Ovary (tissue), 7 donors: ENCODE measurements at regions not wholly inside any gene's neighbourhood (a gene's known extent, or its start where the extent isn't known, plus 50 kb on each side); places are given as distances from the start of the nearest gene placed in this dataset.

Experiments
- DNase-seq, 5 donors: peaks; one replicate each; pipeline ENCODE4 v3.0.0-alpha.2; 2019 to 2020
- H3K27ac ChIP-seq, 2 donors: fragments of 200-600 bp; one replicate each; pipeline versions ENCODE4 v1.5.1 to v1.8.0; 2019 to 2022
- H3K27me3 ChIP-seq: fragments of 200-600 bp; one replicate; pipeline ENCODE4 v1.8.0; 2022
- H3K36me3 ChIP-seq: fragments of 200-600 bp; sonication (generic); one replicate; pipeline ENCODE4 v1.5.1; 2019
- H3K4me1 ChIP-seq: one replicate; pipeline ENCODE4 v1.8.1; 2013; ENCODE audit warnings: mild to moderate bottlenecking, moderate library complexity; ENCODE audit not compliant: insufficient read depth
- H3K4me3 ChIP-seq: fragments of 200-600 bp; sonication (generic); one replicate; pipeline ENCODE4 v1.5.1; 2017
- H3K9me3 ChIP-seq, 2 donors: fragments of 200-600 bp in 1 of 2; sonication (generic) in 1 of 2; one replicate each; pipeline versions ENCODE4 v1.5.1 to v1.8.1; 2013 to 2019; ENCODE audit warnings: mild to moderate bottlenecking in 1 of 2, moderate library complexity in 1 of 2
- EP300 ChIP-seq: sonication (generic); formaldehyde crosslinking; IDR thresholded peaks from one replicate; pipeline ENCODE4 v1.6.1; 2017; ENCODE audit warnings: antibody characterized with exemption
- POLR2A ChIP-seq: fragments of 450-650 bp; IDR thresholded peaks from one replicate; pipeline ENCODE4 v1.6.1; 2017; ENCODE audit warnings: antibody characterized with exemption, mild to moderate bottlenecking, moderate library complexity
- WGBS, 3 donors: extraction: QIAGEN DNeasy Blood & Tissue Kit in 1 of 3; methylation state at CpG; one replicate each; pipeline versions ENCODE4 v1.1.5 to v1.1.7; 2013 to 2017; 5-methylcytosine and 5-hydroxymethylcytosine counted together
- intact Hi-C, 4 donors: fragments of 100-400 bp; cut with DNase I; formaldehyde crosslinking; loops; one replicate each; pipeline versions ENCODE4 v1.11.0 to v1.15.1; 2022 to 2023
- TF ChIP-seq, protein P1 (sequence below), 3 donors: fragments of 450-650 bp in 2 of 3; fragments of 200-600 bp in 1 of 3; IDR thresholded peaks; one replicate each; pipeline versions ENCODE4 v1.5.1 to v1.8.0; 2016 to 2022; ENCODE audit warnings: antibody characterized with exemption in 3 of 3, mild to moderate bottlenecking in 1 of 3
- donor health status: DM: no; HTN: no; CAD: no; lungs with moderate emphysema.
- donor health status: DM: no; HTN: no; CAD: no.
- donor health status: Bipolar disorder and iron deficiency.
- donor health status: DM: no; HTN: no; CAD: no.
- donor health status: DM: yes; HTN: yes; CAD: no.

DNA sequence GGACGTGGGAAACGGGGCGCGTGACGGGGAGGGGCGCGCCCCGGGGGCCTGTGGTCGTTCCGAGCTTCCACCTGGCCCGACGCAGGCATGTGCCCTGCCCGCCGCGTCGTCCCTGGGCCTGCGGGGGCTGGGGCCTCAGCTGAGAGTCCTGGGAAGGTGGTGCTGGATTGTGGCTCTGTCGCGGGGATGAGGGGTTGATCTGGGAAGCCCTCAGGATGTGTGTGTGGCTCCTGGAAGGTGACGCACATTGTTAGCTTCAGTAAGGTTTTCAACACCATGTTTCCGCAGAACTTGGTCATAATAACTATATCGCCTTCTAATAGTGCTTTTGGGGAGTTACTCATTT lies 589.1 kb downstream of the MTRR start:
- intact Hi-C loops, result no loop called here
- H3K36me3 ChIP-seq, result no peaks in the 10 kb centered on the region
- H3K27ac ChIP-seq, result peak overlapping the region; percentile 69 to 73

DNA sequence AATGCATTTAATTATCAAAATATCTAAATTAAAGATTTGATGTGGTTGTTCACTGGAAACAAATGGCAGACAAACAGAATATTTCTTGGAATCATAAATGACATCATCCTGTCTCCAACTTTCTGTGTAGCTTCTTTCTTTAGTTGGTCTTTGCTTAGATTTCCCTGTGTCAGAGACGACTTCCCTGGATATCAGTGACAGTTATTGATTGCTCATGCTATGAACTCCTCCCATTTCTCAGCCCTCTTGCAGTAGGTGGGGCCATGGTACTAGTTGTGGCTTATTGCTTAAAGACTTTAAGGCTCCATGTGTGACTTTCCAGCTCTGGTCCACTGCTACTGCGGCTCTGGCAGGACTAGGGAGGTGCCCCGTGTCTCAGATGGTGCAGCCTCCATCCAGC lies 592.6 kb downstream of the MTRR start:
- TF ChIP-seq EP300 (no peak), POLR2A (no peak)
- TF ChIP-seq, protein P1, sequence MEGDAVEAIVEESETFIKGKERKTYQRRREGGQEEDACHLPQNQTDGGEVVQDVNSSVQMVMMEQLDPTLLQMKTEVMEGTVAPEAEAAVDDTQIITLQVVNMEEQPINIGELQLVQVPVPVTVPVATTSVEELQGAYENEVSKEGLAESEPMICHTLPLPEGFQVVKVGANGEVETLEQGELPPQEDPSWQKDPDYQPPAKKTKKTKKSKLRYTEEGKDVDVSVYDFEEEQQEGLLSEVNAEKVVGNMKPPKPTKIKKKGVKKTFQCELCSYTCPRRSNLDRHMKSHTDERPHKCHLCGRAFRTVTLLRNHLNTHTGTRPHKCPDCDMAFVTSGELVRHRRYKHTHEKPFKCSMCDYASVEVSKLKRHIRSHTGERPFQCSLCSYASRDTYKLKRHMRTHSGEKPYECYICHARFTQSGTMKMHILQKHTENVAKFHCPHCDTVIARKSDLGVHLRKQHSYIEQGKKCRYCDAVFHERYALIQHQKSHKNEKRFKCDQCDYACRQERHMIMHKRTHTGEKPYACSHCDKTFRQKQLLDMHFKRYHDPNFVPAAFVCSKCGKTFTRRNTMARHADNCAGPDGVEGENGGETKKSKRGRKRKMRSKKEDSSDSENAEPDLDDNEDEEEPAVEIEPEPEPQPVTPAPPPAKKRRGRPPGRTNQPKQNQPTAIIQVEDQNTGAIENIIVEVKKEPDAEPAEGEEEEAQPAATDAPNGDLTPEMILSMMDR (IDR thresholded peaks at IDR 0.05), result no peak
- H3K36me3 ChIP-seq, result no peaks in the 10 kb centered on the region
- H3K27ac ChIP-seq, result no peak overlapping the region
- no peaks in the 10 kb centered on the region for H3K4me1 ChIP-seq
- DNase-seq, result no peak
- 51 to 64% (median 61%) methylated on average over 3 of the region's 3 CpGs for WGBS, 3 donors
- intact Hi-C loops, result no loop called here
- no peaks in the 10 kb centered on the region for H3K27me3 ChIP-seq
- H3K9me3 ChIP-seq, result no peaks in the 10 kb centered on the region
- no peak overlapping the region for H3K4me3 ChIP-seq

More for the DNA sequence above, 589.1 kb downstream of the MTRR start:
- no peaks in the 10 kb centered on the region for H3K4me1 ChIP-seq
- no peaks in the 10 kb centered on the region for H3K9me3 ChIP-seq
- DNase-seq, result no peak
- 27 to 63% (median 45%) methylated on average over 19 to 22 of the region's 22 CpGs for WGBS, 3 donors
- TF ChIP-seq POLR2A (no peak), EP300 (no peak)
- TF ChIP-seq, protein P1 (IDR thresholded peaks at IDR 0.05), result no peak
- no peaks in the 10 kb centered on the region for H3K27me3 ChIP-seq
- H3K4me3 ChIP-seq, result peak overlapping the region; percentile 69

DNA sequence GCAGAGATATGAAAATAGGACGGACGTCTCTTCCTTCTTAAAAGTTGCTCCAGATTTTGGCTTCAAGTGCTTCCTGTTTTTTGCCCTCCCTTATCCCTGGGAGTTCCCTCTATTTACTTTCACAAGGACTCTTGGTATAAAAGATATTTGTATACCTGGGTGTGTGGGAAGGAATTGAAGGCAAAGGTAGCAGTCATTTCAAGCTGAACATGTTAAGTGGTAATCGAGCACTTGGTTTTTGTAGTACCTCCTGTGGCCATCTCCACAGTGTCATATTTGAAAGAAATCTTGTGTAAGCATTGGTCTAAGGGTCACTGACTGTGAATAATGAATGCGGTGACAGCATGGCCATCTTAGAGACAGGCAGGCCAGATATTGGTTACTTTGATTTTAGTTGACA lies 593.6 kb downstream of the MTRR start:
- Histone ChIP-seq H3K9me3 (no peaks in the 10 kb centered on the region), H3K4me1 (no peaks in the 10 kb centered on the region), H3K27ac (no peak overlapping the region), H3K4me3 (no peak overlapping the region), H3K36me3 (no peaks in the 10 kb centered on the region), H3K27me3 (no peaks in the 10 kb centered on the region)
- TF ChIP-seq, protein P1 (IDR thresholded peaks at IDR 0.05), result no peak
- TF ChIP-seq POLR2A, result no peak
- no peak for TF ChIP-seq EP300
- no peak for DNase-seq
- intact Hi-C loops, result no loop called here
- WGBS, 3 donors, result 72 to 82% (median 76%) methylated on average over 4 of the region's 4 CpGs

DNA sequence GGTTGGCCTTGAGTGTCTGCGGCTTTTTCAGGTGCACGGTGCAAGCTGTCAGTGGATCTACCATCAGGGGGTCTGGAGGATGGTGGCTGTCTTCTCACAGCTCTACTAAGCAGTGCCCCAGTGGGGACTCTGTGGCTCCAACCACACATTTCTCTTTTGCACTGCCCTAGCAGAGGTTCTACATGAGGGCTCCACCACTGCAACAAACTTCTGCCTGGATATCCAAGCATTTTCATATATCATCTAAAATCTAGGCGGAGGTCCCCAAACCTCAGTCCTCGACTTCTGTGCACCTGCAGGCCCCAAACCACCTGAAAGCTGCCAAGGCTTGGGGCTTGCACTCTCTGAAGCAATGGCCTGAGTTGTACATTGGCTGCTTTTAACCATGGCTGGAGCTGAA lies 601.5 kb downstream of the MTRR start:
- H3K27ac ChIP-seq, result no peak overlapping the region
- H3K4me3 ChIP-seq, result no peak overlapping the region
- H3K27me3 ChIP-seq, result no peaks in the 10 kb centered on the region
- WGBS, 3 donors, result 84 to 91% (median 87%) methylated on average over 4 of the region's 4 CpGs
- H3K4me1 ChIP-seq, result no peaks in the 10 kb centered on the region
- TF ChIP-seq, protein P1 (IDR thresholded peaks at IDR 0.05), result no peak
- TF ChIP-seq EP300, result no peak
- no peak for TF ChIP-seq POLR2A
- H3K9me3 ChIP-seq, result no peaks in the 10 kb centered on the region
- DNase-seq, result no peak
- H3K36me3 ChIP-seq, result no peaks in the 10 kb centered on the region
- intact Hi-C loops, result no loop called here

DNA sequence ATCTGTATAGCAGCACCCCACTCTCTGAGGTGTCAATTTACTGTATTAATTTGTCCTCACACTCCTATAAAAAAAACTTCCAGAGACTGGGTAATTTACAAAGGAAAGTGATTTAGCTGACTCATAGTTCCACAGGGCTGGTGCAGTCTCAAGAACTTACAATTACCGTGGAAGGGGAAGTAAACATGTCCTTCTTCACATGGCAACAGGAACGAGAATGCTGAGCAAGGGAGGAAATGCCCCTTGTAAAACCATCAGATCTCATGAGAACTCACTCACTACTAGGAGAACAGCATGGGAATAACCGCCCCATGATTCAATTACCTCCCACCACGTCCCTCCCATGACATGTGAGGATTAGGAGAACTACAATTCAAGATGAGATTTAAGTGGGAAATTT lies 602.6 kb downstream of the MTRR start:
- no peaks in the 10 kb centered on the region for H3K9me3 ChIP-seq
- intact Hi-C loops, result no loop called here
- H3K4me3 ChIP-seq, result no peak overlapping the region
- no peak for DNase-seq
- TF ChIP-seq, protein P1 (IDR thresholded peaks at IDR 0.05), result no peak
- TF ChIP-seq POLR2A (no peak), EP300 (no peak)
- H3K27me3 ChIP-seq, result no peaks in the 10 kb centered on the region
- no peak overlapping the region for H3K27ac ChIP-seq
- 74 to 78% (median 74%) methylated on average over 4 of the region's 4 CpGs for WGBS, 3 donors
- no peaks in the 10 kb centered on the region for H3K36me3 ChIP-seq
- H3K4me1 ChIP-seq, result no peaks in the 10 kb centered on the region
